Astrocyte of the spinal cord (primary cell): ENCODE measurements at regions not wholly inside any gene's neighbourhood (a gene's known extent, or its start where the extent isn't known, plus 50 kb on each side); places are given as distances from the start of the nearest gene placed in this dataset.

Experiments used
- DNase-seq: peaks from one replicate; pipeline ENCODE4 v3.0.0; 2011; ENCODE audit warnings: low read depth, low spot score
- H3K4me3 ChIP-seq: 2 replicates; pipeline ENCODE4 v1.5.1; 2011; ENCODE audit warnings: low read depth, mild to moderate bottlenecking, low read length, moderate library complexity
- in situ Hi-C: cut with HindIII; loops from 2 replicates; pipeline ENCODE4 v1.10.0; 2017; ENCODE audit warnings: low sequenced_read_pairs
- TF ChIP-seq, protein P1 (sequence below): IDR thresholded peaks from 2 replicates; pipeline ENCODE4 v1.5.1; 2012; ENCODE audit warnings: low read depth, mild to moderate bottlenecking, low read length, inconsistent platforms

DNA sequence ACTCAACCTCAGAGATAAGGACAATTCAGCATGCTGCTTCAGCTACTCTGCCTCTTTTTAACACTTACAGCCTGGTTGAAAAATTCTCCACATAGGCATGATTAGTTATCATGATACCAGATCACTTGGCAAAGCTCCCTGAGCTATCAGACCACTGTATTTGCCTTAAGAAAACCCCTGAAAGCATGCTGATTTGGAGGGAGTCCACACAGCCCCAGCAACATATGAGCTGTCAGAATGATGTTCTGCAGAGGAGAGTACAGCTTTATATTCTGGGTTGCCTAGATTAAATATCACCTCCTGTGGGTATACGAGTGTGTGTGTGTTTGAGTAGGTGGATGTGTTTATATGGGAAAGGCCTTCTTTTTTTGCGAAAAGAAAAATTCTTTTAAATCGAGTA is 170.2 kb upstream of the CHRM2 start:
- TF ChIP-seq, protein P1, sequence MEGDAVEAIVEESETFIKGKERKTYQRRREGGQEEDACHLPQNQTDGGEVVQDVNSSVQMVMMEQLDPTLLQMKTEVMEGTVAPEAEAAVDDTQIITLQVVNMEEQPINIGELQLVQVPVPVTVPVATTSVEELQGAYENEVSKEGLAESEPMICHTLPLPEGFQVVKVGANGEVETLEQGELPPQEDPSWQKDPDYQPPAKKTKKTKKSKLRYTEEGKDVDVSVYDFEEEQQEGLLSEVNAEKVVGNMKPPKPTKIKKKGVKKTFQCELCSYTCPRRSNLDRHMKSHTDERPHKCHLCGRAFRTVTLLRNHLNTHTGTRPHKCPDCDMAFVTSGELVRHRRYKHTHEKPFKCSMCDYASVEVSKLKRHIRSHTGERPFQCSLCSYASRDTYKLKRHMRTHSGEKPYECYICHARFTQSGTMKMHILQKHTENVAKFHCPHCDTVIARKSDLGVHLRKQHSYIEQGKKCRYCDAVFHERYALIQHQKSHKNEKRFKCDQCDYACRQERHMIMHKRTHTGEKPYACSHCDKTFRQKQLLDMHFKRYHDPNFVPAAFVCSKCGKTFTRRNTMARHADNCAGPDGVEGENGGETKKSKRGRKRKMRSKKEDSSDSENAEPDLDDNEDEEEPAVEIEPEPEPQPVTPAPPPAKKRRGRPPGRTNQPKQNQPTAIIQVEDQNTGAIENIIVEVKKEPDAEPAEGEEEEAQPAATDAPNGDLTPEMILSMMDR = no peak
- in situ Hi-C loops = no loop called here
- no peak for DNase-seq
- no peak overlapping the region for H3K4me3 ChIP-seq

DNA sequence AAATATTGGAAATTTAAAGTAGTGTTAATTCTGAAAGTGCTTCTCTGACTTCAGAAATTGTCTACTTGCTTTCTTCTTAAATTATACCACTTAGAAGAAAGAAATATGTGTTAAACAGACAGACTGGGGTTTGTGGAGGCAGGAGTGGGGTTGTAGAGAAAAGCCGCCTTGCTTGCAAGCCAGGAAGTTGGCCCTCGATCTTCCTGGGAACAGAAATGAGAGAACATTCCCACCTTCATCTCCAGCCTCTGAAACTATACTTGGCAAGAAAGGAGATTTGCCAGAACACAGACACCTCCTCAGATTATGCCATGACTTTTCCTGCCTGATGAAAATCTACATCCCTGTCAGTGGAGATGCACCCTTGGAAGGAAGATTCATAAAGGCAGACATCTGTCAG is 171.2 kb upstream of the CHRM2 start:
- in situ Hi-C loops = no loop called here
- no peak for DNase-seq
- TF ChIP-seq, protein P1 = no peak

DNA sequence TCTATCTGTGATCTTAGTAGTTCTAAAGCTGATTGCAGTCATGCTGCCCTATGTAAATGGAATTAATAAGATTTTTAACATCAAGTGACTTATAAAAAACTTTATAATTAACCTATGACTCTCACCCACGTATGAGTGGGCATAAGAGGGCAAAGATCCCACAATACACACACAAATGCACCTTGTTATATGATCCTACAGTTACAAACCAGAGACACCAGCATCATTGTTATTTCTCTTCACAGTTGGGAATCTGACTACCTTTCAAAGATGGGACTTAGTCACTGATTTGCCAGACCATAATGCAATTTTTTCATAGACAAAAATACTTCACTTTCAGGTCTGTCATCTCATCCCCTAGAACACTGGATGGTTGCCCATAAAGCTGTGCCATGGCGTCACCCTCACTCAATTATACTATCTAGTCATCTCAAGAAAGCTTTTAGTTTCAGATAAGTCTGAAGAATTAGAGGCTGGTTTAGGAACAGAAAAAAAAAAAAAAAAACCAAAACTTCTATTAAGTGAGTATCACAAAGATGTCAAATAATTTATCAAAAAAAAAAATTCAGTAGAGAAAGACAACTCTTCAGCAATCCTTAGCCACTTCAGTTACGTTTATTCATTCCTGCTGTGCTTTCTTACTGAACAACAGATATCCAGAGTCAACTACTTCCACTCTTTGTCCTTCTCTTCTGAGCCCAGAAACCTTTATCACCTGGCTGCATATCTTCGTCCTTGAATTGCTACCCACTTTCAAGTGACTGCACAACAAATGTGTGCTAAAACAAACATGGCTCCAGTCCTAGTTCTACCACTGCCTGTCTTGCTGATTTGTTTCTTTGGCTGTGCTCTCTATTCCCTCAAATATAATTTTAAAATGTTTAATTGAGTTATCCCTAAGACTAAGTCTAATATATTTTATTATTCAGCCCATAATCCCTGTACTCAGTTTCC is 175.0 kb upstream of the CHRM2 start:
- DNase-seq = no peak
- TF ChIP-seq, protein P1 = no peak
- no peak overlapping the region for H3K4me3 ChIP-seq
- in situ Hi-C loops = no loop called here

More for the DNA sequence above, 171.2 kb upstream of the CHRM2 start:
- no peak overlapping the region for H3K4me3 ChIP-seq

DNA sequence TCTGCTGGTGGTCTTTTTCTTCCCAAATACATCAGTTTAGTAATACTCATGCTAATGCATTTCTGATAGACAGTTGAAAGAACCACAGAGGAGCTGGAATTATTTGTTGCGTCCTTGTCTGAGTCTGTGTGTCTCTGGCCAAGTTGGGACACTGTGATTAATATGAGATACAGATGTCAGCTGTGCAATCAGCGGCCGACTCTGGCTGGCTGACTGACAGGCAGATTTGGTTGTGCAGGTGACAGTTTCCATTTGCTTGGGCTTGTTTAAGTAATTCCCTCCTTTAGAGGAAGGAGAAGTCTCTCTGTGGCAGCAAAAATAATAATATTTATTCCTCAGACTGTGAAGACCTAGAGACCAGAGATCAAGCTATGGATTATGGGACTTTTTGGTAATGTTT is 176.2 kb upstream of the CHRM2 start:
- TF ChIP-seq, protein P1 = no peak
- DNase-seq = no peak
- no peak overlapping the region for H3K4me3 ChIP-seq
- in situ Hi-C loops = no loop called here

DNA sequence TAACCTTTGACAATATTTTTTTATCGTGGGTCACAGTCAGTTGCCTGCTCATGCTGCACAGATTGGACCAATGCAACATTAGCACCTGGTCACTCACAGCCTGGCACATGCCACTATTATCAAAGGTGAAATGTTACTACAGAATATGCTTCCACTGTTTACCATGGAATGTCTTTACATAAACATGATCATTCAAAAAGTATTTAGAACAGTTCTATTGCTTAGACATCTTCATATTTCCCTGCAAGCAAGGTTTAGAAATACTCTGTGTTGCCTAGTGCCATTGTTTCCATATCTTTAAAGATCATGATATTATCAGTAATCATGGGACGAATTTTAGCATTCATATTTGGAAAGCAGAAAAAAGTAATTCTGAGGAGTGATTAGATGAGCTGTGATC is 179.9 kb upstream of the CHRM2 start:
- in situ Hi-C loops = no loop called here
- TF ChIP-seq, protein P1 = no peak
- H3K4me3 ChIP-seq = no peak overlapping the region
- no peak for DNase-seq

DNA sequence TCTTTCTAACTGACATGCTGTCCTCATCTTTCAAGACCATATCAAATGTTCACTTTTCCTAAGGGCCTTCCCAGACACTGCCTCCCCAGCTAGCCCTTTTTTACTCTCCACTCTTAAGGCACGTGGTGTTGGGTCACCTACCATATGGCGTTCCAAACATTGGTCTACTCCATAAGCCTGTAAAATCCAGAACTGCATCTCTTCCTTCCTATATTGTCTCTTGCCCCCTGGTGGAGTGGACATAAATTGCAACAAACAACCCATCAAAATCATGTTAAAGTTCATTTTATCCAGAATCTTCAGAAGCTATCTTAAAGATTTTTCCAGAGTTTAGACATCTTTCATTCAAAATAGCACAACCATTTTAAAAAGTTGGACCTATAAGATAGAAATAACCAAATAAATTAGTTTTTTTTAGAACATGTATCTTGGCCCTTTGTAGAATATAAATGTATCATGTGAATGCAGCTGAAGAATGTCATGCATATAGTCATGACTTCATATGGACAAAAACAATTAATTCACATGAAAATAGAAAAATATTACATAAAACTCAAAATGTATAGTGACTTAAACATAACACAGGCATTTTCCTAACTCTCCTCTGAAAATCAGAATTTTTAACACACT is 180.6 kb upstream of the CHRM2 start:
- H3K4me3 ChIP-seq = no peak overlapping the region
- TF ChIP-seq, protein P1 = peak; percentile 64
- in situ Hi-C loops = no loop called here
- DNase-seq = peak; percentile 31
